SJCRH30 (cell line): ENCODE measurements at regions not wholly inside any gene's neighbourhood (a gene's known extent, or its start where the extent isn't known, plus 50 kb on each side); places are given as distances from the start of the nearest gene placed in this dataset.

Experiments
- DNase-seq, 2 experiments: peaks; one replicate each; pipeline ENCODE4 v3.0.0-alpha.2; 2015 to 2020
- H3K27ac ChIP-seq: fragments of 250-450 bp; sonication (Bioruptor Pico); 2 replicates; pipeline ENCODE4 v1.5.1; 2020; ENCODE audit warnings: mild to moderate bottlenecking, moderate library complexity
- H3K27me3 ChIP-seq: fragments of 250-450 bp; sonication (Bioruptor Pico); 2 replicates; pipeline ENCODE4 v1.5.1; 2020; ENCODE audit warnings: mild to moderate bottlenecking, moderate library complexity
- H3K36me3 ChIP-seq: fragments of 250-450 bp; sonication (Bioruptor Pico); 2 replicates; pipeline ENCODE4 v1.5.1; 2020; ENCODE audit warnings: mild to moderate bottlenecking, moderate library complexity
- H3K4me1 ChIP-seq: fragments of 250-450 bp; sonication (Bioruptor Pico); 2 replicates; pipeline ENCODE4 v1.5.1; 2020; ENCODE audit warnings: mild to moderate bottlenecking, moderate library complexity
- H3K4me3 ChIP-seq: fragments of 250-450 bp; sonication (Bioruptor Pico); 2 replicates; pipeline ENCODE4 v1.5.1; 2020; ENCODE audit warnings: mild to moderate bottlenecking, moderate library complexity
- H3K9me3 ChIP-seq: fragments of 250-450 bp; sonication (Bioruptor Pico); replicated peaks from 2 replicates; pipeline ENCODE4 v1.5.1; 2020; ENCODE audit warnings: mild to moderate bottlenecking, moderate library complexity

- H3K4me1 ChIP-seq = no peaks in the 10 kb centered on the region
- no peaks in the 10 kb centered on the region; the same call in 1 of the 2 replicates for H3K27me3 ChIP-seq
- no peak for DNase-seq
- H3K27ac ChIP-seq = no peak overlapping the region
- H3K4me3 ChIP-seq = no peak overlapping the region
- no peaks in the 10 kb centered on the region for H3K9me3 ChIP-seq
- no peaks in the 10 kb centered on the region for H3K36me3 ChIP-seq
Measured at GRCh38 chr20:55685841-55686240, 319.5 kb downstream of the CBLN4 start.

- Histone ChIP-seq H3K27ac (no peak overlapping the region), H3K27me3 (no peaks in the 10 kb centered on the region; the same call in 1 of the 2 replicates), H3K9me3 (no peaks in the 10 kb centered on the region), H3K36me3 (no peaks in the 10 kb centered on the region), H3K4me1 (no peaks in the 10 kb centered on the region), H3K4me3 (no peak overlapping the region)
- no peak for DNase-seq
Measured at GRCh38 chr20:55685425-55685824, 319.9 kb downstream of the CBLN4 start.

- Histone ChIP-seq H3K27me3 (no peaks in the 10 kb centered on the region; the same call in 1 of the 2 replicates), H3K9me3 (no peaks in the 10 kb centered on the region), H3K4me1 (no peaks in the 10 kb centered on the region), H3K4me3 (no peak overlapping the region), H3K27ac (no peak overlapping the region), H3K36me3 (no peaks in the 10 kb centered on the region)
- DNase-seq = no peak
Measured at GRCh38 chr20:55684578-55684977, 320.7 kb downstream of the CBLN4 start.

- Histone ChIP-seq H3K27me3 (peaks cover 4% of the 10 kb centered on the region), H3K4me1 (no peaks in the 10 kb centered on the region), H3K36me3 (no peaks in the 10 kb centered on the region), H3K27ac (no peak overlapping the region), H3K9me3 (no peaks in the 10 kb centered on the region), H3K4me3 (no peak overlapping the region)
- no peak for DNase-seq
Measured at GRCh38 chr20:55678970-55679667, 326.2 kb downstream of the CBLN4 start.

GRCh38 chr20:55678126-55678525, 327.2 kb downstream of the CBLN4 start:
- Histone ChIP-seq H3K36me3 (no peaks in the 10 kb centered on the region), H3K27ac (no peak overlapping the region), H3K4me3 (no peak overlapping the region), H3K27me3 (peaks cover 4% of the 10 kb centered on the region), H3K9me3 (no peaks in the 10 kb centered on the region), H3K4me1 (no peaks in the 10 kb centered on the region)
- no peak for DNase-seq

- Histone ChIP-seq H3K27ac (no peak overlapping the region), H3K9me3 (no peaks in the 10 kb centered on the region), H3K27me3 (peaks cover 4% of the 10 kb centered on the region), H3K4me3 (no peak overlapping the region), H3K4me1 (no peaks in the 10 kb centered on the region), H3K36me3 (no peaks in the 10 kb centered on the region)
- DNase-seq = no peak
Measured at GRCh38 chr20:55677011-55677410, 328.3 kb downstream of the CBLN4 start.

- Histone ChIP-seq H3K4me3 (no peak overlapping the region), H3K9me3 (no peaks in the 10 kb centered on the region), H3K27me3 (peaks cover 4% of the 10 kb centered on the region; the same call in 1 of the 2 replicates), H3K36me3 (no peaks in the 10 kb centered on the region), H3K27ac (no peak overlapping the region), H3K4me1 (no peaks in the 10 kb centered on the region)
- DNase-seq = no peak
Measured at GRCh38 chr20:55676097-55676496, 329.2 kb downstream of the CBLN4 start.

- Histone ChIP-seq H3K27me3 (peaks cover 10% of the 10 kb centered on the region), H3K4me1 (no peaks in the 10 kb centered on the region), H3K36me3 (no peaks in the 10 kb centered on the region), H3K4me3 (no peak overlapping the region), H3K9me3 (no peaks in the 10 kb centered on the region), H3K27ac (no peak overlapping the region)
- no peak for DNase-seq
Measured at GRCh38 chr20:55668631-55669030, 336.7 kb downstream of the CBLN4 start.

GRCh38 chr20:55667955-55668354, 337.4 kb downstream of the CBLN4 start:
- Histone ChIP-seq H3K36me3 (no peaks in the 10 kb centered on the region), H3K27ac (no peak overlapping the region)

GRCh38 chr20:55667024-55667423, 338.3 kb downstream of the CBLN4 start:
- peaks cover 10% of the 10 kb centered on the region for H3K27me3 ChIP-seq
- DNase-seq = no peak

More at GRCh38 chr20:55667955-55668354, 337.4 kb downstream of the CBLN4 start:
- Histone ChIP-seq H3K27me3 (peaks cover 10% of the 10 kb centered on the region), H3K4me3 (no peak overlapping the region), H3K9me3 (no peaks in the 10 kb centered on the region), H3K4me1 (no peaks in the 10 kb centered on the region)
- DNase-seq = no peak

GRCh38 chr20:55656231-55656775, 349.0 kb downstream of the CBLN4 start:
- Histone ChIP-seq H3K4me3 (no peak overlapping the region), H3K27ac (no peak overlapping the region), H3K4me1 (no peaks in the 10 kb centered on the region), H3K27me3 (peaks cover 6% of the 10 kb centered on the region), H3K36me3 (no peaks in the 10 kb centered on the region), H3K9me3 (no peaks in the 10 kb centered on the region)
- DNase-seq = no peak

More at GRCh38 chr20:55667024-55667423, 338.3 kb downstream of the CBLN4 start:
- no peaks in the 10 kb centered on the region for H3K36me3 ChIP-seq
- H3K4me1 ChIP-seq = no peaks in the 10 kb centered on the region
- no peak overlapping the region for H3K4me3 ChIP-seq
- H3K27ac ChIP-seq = no peak overlapping the region
- H3K9me3 ChIP-seq = no peaks in the 10 kb centered on the region

- Histone ChIP-seq H3K27ac (no peak overlapping the region), H3K4me3 (no peak overlapping the region), H3K27me3 (peaks cover 4% of the 10 kb centered on the region; the same call in 1 of the 2 replicates), H3K9me3 (no peaks in the 10 kb centered on the region), H3K4me1 (no peaks in the 10 kb centered on the region), H3K36me3 (no peaks in the 10 kb centered on the region)
- DNase-seq = no peak
Measured at GRCh38 chr20:55650657-55651360, 354.5 kb downstream of the CBLN4 start.

GRCh38 chr20:55649254-55649653, 356.1 kb downstream of the CBLN4 start:
- no peak overlapping the region for H3K27ac ChIP-seq
- H3K4me3 ChIP-seq = no peak overlapping the region
- no peak for DNase-seq
- no peaks in the 10 kb centered on the region for H3K36me3 ChIP-seq
- H3K9me3 ChIP-seq = no peaks in the 10 kb centered on the region
- peaks cover 4% of the 10 kb centered on the region; the same call in 1 of the 2 replicates for H3K27me3 ChIP-seq
- H3K4me1 ChIP-seq = no peaks in the 10 kb centered on the region

- Histone ChIP-seq H3K27ac (no peak overlapping the region), H3K4me3 (no peak overlapping the region), H3K4me1 (no peaks in the 10 kb centered on the region), H3K9me3 (no peaks in the 10 kb centered on the region), H3K27me3 (peaks cover 6% of the 10 kb centered on the region; the same call in 1 of the 2 replicates), H3K36me3 (no peaks in the 10 kb centered on the region)
- DNase-seq = no peak
Measured at GRCh38 chr20:55646851-55647250, 358.5 kb downstream of the CBLN4 start.

- DNase-seq = no peak
- Histone ChIP-seq H3K4me3 (no peak overlapping the region), H3K4me1 (no peaks in the 10 kb centered on the region), H3K27me3 (peaks cover 10% of the 10 kb centered on the region), H3K27ac (no peak overlapping the region), H3K9me3 (no peaks in the 10 kb centered on the region), H3K36me3 (no peaks in the 10 kb centered on the region)
Measured at GRCh38 chr20:55641497-55641896, 363.8 kb downstream of the CBLN4 start.
